GM21360 (cell line): ENCODE measurements at regions not wholly inside any gene's neighbourhood (a gene's known extent, or its start where the extent isn't known, plus 50 kb on each side); places are given as distances from the start of the nearest gene placed in this dataset.

Experiments used
- ATAC-seq: cut with Tn5 transposase; IDR thresholded peaks from one replicate; pipeline ENCODE4 v1.9.1; 2021; ENCODE audit warnings: mild to moderate bottlenecking, moderate library complexity; ENCODE audit not compliant: unreplicated experiment

DNA sequence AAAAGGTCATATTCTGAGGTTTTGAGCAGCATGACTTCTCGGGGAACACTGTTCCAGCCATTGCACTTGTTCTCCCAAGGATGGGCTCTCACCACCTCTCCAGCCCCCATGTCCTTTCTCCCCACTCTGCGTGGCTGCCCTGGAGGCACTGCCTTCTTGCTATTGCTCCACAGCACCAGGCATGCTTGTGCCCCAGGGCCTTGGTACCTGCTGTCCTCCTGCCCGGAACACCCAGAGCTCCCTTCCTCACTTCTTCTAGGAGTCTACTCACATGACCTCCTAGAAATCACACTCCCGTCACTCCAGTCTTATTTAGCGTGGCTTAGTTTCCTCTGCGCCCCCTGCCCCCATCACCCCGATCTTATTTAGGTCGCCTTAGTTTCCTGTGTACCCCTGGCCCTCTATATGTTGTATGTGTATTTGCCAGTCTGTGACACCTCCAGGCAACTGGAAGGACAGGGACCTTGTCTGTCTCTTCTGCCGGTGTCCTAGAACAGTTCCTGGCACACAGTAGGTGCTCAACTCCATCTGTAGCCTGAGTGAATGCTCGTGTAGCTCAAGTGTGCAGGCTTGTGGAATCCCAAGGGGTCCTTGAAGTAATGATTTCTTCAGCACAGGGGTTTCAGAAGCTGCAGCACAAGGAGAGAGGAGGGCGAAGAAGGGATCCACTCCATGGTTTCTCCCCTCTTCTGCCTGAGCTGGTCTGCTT is 208.6 kb upstream of the CIBAR2 start:
- no peak for ATAC-seq

DNA sequence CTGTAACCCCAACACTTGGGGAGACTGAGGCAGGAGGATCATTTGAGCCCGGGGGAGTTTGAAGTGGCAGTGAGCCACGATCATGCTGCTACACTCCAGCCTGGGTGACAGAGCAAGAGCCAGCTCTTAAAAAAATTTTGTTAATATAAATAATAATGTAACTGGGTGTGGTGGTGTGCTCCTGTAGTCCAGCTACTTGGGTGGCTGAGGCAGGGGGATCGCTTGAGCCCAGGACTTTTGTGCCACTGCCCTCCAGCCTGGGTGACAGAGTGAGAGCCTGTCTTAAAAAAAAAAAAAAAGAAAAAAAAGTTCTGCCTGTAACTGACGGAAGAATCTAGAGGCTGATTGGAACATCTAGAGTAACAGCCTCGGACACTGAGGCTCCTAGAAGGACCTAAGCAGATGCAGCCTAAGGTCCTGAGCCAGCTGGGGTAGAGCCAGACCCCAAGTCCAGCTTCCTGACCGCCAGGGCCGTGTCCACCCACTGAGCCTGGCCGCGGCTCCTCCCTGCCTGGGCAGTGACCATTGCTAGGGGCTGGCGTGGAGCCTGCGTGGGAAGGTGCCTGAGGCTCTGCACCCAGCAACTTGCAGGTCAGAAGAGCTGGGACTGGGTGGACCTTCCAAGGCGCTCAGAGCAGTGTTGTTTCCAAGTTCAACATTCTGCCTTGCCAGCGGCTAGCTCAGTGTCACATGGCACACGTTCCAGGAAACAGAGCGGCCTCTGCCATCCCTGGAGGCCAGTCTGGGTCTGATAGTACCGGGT is 209.4 kb upstream of the CIBAR2 start:
- ATAC-seq: no peak

DNA sequence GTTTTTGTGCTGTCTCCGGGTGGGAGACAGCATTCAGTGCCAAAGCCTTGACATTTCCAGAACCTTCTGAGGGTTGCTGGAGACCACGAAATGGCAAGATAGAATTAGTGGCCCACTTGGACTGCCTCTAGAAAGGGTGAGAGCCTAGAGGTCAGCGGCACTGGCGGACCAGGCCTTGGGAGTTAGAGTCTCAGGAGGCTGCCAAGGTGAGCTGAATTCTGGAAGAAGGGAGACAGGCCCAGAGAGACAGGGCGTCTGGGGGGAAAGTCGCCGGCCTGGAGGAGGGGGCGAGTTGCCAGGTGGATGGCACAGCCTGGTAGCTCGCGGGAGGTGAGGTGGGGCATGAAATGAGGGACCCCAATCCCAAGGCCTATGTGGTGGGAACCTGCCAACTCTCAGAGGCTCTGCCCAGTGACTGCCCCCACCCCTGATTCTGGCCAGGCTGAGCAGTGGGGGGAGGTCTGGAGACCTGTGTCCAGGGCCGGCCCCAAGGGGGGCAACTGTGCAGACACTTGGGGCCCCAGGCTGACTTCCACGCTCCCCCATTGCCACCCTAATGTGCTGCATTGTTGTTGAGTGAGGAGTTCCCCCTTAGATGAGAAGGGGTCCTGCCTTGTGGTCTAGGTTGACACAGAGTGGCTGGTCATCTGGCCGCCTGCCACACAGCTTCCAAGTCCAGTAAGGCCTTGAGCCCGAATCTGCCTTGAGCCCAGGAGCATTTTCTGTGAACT is 211.1 kb upstream of the CIBAR2 start:
- ATAC-seq: no peak

DNA sequence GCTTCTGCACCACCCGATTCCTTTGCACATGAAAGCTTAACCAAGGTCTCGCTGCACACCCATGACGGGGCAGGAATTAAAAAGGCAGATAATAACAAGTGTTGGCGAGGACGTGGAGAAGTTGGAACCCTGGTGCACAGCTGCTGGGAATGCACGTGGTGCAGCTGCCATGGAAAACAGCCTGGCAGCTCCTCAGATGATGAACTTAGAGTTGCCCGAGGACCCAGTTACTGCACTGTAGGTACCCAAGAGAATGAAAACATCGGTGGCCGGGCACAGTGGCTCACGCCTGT is 211.6 kb upstream of the CIBAR2 start:
- ATAC-seq: no peak

DNA sequence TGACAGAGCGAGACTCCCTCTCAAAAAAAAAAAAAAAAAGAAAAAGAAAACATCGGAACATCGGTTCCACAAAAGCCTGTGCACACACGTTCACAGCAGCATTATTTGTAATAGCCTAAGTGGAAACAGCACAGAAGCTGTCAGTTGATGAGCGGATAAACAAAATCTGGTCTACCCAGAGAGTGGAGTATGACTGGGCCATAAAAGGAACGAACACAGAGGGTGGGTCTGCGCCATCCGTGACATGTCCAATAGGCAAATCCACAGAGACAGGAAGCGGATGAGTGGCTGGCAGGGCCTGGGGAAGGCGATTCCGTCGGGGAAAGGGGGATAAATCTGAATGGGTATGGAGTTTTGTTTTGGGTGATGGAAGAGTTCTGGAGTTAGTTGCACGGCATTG is 212.2 kb upstream of the CIBAR2 start:
- ATAC-seq: no peak

DNA sequence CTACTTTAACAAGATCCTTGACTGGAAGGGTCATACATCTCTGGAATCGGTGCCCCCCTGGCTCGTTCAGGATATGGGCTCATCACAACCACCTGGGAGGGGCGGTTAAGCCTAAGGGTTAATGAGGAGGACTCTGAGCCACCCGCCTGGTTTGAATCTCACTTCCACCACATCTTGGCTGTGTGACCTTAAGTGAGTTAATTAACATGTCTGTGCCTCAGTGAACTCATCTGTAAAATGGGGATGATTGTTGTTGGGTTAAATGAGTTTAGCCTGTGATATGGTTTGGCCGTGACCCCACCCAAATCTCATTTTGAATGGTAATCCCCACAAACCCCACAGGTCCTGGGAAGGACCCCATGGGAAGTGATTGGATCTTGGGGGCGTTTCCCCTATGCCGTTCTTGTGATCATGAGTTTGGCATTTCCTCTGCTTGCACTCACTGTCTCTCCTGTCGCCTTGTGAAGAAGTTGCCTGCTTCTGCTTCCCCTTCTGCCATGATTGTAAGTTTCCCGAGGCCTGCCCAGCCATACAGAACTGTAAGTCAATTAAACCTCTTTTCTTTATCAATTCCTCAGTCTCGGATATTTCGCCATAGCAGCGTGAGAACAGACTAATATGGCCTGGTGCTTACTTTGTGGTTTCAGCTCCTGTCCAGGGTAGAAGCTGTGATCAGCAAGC is 214.0 kb upstream of the CIBAR2 start:
- no peak for ATAC-seq

DNA sequence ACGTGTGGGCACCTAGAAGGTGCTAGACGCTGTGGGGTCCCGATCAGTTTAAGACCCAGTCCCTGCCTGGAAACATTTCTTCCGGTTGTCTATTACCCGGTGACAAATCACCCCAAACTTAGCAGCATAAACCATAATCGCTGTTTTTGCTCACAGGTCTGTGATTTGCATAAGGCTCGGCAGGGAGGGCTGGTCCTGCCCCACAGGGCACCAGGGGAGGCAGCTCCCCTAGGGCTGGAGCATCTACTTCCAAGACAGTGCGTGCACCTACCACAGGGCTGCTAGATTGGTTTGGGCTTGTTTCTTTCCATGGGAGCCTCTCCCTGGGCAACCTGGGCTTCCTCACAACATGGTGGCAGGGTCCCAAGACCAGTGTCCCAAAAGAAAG is 214.5 kb upstream of the CIBAR2 start:
- ATAC-seq: no peak

DNA sequence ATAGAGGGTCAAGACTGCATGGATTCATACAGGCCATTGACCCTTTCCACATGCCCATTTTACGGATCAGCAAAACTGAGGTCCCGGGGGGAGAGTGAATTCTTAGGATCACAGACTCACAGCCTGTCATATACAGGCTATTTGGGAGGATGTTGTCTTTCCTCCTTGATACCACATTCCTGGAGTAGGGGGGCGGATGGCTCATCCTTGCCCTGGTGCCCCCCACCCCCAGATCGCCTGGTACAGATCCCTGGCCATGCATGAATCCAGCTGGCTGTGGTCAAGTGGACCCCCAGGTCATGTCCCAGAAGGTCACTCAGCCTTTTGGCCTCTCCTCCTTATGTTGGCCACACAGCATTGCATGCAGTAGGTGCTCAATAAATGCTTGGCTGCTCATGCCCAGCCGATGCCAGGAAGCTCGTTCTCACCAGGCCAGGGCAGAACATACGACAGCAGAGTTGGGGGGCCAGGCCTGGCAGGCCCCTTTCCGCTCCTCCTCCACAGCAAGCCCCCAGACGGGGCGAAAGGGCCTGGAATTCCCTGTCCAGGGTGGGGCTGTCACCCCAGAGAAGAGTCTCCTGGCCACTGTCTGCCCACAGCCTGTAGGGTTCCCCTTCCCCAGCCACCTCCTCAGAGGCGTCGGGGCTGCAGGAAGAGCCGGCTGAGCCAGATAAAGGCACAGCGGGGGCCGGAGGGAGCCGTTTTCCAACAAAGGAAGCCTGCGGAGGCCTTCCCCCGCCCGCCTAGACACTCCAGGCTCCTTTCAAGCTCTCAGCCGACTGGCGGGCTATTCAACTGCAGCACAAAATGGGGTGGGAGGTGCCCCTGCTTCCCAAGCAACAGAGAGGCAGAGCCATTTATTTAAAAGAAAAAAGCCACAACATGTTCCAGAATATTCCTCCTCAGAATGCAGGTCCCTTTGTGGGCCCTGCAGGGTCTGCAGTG is 215.7 kb upstream of the CIBAR2 start:
- no peak for ATAC-seq

DNA sequence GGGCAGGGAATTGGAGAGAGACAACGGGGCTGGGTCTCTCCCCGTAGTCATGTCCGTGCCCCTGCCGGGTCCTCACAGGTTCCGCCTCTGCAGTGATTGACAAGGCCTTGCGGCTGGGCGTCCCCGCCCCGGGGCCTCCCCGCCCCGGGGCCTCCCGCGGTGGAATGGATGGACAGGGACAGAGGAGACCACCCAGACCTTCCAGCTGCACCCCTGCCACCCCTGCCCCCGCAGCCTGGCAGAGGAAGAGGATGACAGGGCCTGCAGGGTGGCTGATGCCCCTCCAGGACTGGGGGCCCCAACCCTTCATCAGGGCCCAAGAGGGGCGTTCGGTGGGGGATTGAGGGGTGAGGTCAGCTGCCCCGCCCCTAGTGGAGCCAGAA is 216.4 kb upstream of the CIBAR2 start:
- no peak for ATAC-seq

DNA sequence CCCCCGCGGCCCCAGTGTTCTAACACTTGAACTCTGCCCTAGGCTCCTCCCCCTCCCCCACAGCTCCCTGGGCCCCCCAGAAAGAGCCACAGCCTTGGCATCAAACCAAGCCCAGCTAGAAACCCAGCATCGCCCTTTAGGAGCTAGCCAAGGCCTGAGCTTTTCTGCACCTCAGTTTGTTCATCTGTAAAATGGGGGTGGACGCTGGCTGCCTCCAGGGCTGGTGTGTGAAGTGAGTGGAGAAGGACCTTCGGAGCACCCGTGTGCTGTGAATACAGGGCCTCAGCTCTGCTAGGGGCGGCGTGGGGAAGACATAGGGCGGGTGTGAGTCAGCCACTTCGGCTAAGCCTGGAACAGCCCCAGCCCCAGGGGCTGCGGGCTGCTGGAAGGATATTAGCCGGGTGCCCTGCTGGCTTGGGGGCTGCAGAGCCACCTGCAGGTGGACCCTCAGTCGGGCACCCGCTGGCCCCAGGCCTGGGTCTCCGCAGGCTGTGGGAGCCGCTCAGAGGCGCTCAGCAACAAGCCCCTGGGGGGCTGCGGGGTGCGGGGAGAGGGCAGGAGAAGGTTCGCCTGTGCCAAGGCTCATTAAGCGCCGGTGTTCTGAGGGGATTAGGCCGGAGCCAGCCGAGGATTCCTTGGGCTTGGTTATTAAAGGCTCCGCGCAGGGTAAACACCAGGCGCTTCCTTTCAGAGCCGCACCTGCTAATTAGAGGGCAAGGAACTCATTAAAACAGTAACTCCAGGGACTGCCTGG is 217.0 kb upstream of the CIBAR2 start:
- no peak for ATAC-seq

DNA sequence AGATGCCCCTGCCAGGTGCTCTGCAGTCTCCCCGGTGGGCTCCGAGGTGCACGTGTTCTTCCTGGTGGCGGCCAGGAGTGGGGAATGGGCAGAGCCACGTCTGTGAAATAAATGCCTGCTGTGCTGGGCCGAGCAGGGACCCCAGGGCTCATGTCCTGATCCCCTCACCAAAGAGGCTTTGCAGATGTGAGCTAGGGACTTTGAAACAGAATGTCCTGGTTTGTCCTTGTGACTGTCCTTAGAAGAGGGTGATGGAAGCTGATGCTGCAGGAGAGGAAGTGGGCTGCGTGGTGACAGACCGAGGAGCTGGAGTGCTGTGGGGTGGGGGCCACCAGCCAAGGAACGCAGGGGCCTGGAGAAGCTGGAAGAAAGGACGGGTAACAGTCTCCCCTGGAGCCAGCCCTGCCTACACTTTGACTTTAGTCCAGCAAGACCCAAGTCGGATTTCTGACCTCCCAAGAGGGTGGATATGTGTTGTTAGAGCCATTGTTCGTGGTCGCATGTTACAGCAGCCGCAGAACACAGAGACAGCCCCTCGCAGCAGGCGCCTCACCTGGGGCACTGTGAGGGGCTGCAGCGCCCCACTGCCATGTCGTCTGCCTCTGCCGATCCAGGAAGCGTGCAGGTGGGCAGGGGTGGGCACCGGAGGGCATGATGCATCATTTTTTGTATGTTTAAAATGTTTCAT is 217.9 kb upstream of the CIBAR2 start:
- ATAC-seq: no peak

DNA sequence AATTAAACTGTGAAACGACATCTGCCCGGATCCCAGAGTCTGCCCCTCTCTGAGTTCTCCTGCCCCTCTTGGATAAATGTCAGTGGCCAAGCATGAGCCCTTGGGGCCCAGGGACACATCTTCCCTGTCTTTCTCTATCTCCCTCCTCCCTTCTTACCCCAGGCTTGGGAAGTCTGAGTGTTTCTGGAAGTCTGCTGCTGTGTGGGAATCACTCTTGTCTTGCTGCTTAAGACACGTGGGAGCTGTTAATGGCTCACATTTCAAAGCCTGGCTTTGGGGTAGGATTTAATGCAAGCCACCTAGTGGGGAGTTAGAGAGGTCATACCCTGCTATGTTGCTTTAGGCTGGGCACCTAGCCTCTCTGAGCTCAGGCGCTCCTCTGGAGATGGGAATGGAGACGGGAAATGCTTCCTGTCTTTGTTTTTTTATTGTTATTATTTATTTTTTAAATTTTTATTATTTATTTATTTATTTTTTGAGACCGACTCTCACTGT is 218.5 kb upstream of the CIBAR2 start:
- no peak for ATAC-seq

DNA sequence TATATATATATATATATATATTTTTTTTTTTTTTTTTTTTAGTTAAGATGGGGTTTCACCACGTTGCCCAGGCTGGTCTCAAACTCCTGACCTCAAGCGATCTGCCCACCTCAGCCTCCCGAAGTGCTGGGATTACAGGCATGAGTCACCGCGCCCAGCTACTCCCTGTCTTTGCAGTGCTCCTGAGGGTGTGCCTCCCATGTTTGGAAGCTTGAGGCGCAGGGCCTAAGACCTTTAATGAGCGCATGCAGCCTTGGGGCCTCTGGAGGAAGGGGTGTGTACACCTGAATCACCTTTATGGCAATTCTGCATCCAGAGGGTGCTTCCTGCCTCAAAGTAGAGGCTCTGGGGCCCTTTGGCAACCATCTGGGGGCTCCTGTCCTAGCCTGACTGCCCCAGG is 219.4 kb upstream of the CIBAR2 start:
- ATAC-seq: no peak

DNA sequence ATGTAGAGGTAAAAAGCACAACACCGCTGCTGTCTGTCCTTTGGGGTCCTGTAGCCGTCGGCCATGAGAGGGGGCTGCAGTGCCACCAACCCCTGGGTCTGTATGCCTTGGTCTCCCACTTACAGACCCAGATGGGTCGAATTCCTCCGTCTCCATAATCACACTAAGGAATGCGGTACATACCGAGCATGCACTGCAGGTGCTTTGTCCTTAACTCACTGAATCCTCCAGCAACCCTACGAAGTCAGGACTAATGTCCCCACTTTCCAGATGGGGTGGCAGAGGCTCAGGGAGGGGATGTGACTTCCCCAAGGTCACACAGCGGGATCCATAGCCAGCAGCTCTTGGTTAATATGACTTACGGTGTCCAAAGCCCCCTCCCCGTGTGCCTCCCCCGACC is 219.9 kb upstream of the CIBAR2 start:
- no peak for ATAC-seq

DNA sequence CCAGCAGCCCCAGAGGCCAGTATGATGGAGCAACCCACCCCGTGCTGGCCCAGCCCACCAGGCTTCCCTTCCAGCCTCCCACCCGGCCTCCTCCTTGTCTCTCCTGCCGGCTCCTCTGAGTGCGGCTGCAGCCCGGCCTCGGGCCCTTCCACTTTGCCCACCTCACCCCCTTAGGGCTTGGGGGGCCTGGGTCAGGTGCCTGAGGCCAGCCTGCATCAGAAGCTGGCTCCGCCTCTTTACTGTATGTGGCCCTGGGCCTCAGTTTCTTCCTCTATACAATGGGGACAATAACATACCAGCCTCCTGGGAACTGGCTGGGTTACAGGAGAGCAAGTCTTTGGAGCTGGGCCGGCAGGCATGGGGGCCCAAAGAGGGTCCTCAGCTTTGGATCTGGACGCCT is 221.1 kb upstream of the CIBAR2 start:
- no peak for ATAC-seq

DNA sequence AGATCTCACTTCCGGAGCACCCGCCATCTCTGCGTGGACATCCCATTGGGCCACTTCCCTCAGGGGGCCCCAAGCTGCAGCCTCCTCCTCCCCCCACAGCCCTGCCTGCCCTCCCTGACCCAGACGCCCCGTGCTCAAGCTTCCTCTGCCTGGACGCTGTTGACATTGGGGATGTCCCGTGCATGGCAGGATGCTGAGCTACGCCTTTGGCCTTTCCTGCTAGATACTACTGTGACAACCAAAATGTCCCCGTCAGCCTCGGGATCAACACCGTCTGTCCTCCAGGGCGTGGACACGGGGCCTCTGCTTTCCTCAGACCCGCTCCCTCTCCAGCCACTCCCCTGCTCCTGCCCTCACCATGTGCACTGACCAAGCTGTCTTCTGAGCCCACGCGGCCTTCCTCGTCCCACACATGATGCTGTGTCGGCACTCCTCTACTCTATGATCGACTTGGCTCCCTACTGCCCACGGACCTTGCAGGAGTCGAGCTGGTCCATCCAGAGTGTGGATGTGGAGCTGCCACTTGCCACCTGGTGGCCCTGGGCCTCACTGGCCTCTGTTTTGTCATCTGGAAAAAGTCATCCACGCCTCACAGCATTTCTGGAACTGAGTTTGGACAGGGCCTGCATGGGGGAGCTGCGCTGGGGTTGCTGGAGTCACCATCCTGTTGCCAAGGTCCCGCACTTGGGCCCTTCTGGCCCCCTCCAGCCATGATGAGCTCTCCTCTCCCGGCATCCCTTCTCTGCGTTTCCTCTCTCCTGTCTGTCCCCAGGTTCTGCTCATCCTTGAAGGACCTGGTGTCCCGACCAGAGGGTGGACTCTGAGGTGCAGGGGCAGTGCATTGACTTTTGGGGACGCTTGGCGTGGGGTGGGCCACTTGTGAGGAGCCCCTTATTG is 221.7 kb upstream of the CIBAR2 start:
- ATAC-seq: no peak

DNA sequence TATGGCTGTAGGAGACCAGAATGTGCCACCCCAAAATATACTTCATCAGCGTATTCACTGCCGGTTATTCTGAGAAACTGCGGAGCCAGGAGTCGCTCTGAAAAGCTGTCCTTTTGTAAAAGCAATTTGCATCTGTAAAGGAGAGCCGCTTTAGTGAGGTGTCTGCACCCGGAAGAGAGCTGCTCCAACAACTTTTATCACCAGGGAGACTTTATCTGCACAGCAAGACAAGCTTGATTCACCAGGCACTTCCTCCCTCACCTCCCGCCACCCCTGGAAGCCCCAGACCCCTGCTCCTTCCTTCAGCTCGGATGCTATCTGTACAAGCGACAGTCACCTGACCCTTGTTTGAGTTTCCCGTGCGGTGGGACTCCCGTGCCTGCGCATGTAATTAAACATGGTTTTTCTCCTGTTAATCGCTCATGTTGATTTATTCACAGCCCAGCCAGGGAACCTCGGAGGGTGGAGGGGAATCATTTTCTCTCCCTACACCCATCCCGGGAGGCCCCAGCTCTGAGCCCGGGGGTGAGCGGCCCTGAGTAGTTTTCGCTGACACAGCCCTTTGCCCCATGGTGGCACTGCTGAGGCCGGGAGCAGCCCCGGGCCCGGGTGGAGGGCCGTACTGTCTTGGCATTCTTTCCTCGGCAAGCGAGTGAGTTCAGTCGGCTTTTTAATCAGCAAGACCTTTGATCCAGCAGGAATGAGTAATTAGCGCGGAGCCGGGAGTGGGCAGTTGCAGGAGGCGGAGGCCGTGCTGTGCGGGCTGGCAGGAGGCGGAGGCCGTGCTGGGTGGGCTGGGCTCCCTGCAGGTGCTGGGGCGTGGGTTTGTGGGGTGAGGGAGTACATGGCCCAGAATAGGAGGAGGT is 222.7 kb upstream of the CIBAR2 start:
- ATAC-seq: no peak
